PC-3 (cell line): ENCODE measurements at regions not wholly inside any gene's neighbourhood (a gene's known extent, or its start where the extent isn't known, plus 50 kb on each side); places are given as distances from the start of the nearest gene placed in this dataset.

Source experiments
- ATAC-seq: fragments of 200-7000 bp; cut with Tn5 transposase; 2 replicates; pipeline ENCODE4 v1.9.1; 2020; ENCODE audit warnings: mild to moderate bottlenecking, moderate library complexity
- BruUV-seq: library from RNA; stranded (reverse); fragments of 400-500 nt; replicated peaks from 2 replicates; lab custom pipeline; 2021; lab: Mats Ljungman, UMichigan
- CTCF ChIA-PET: fragments of 300-600 bp; sonication (Branson Sonifier 250); formaldehyde crosslinking; loops from one replicate; lab custom pipeline; 2022; ENCODE audit warnings: antibody characterized with exemption; lab: Charles Lee
- POLR2A ChIA-PET: fragments of 300-600 bp; sonication (Branson Sonifier 250); formaldehyde crosslinking; loops from one replicate; lab custom pipeline; 2022; ENCODE audit warnings: antibody characterized with exemption; ENCODE audit not compliant: unreplicated experiment; lab: Charles Lee
- DNase-seq: peaks from one replicate; pipeline ENCODE4 v3.0.0-alpha.2; 2015
- H2AFZ ChIP-seq: fragments of 300-600 bp; sonication (generic); 2 replicates; pipeline ENCODE4 v1.6.0; 2016; ENCODE audit warnings: antibody characterized with exemption, low read length
- H3F3A ChIP-seq: fragments of 300-600 bp; sonication (generic); one replicate; pipeline ENCODE4 v1.6.0; 2017; ENCODE audit warnings: antibody characterized with exemption, low read length, control low read depth, mild to moderate bottlenecking; ENCODE audit not compliant: unreplicated experiment
- H3K27ac ChIP-seq: fragments of 300-600 bp; sonication (generic); 2 replicates; pipeline ENCODE4 v1.5.1; 2016; ENCODE audit warnings: mild to moderate bottlenecking, low read length
- H3K27me3 ChIP-seq: fragments of 300-600 bp; sonication (generic); 2 replicates; pipeline ENCODE4 v1.6.1; 2016; ENCODE audit warnings: low read length, mixed read lengths
- H3K36me3 ChIP-seq: fragments of 300-600 bp; sonication (generic); 2 replicates; pipeline ENCODE4 v1.6.1; 2016; ENCODE audit warnings: low read depth, mixed run types, low read length, mixed read lengths
- H3K4me1 ChIP-seq: fragments of 300-600 bp; sonication (generic); 2 replicates; pipeline ENCODE4 v1.5.1; 2016; ENCODE audit warnings: low read length; ENCODE audit not compliant: insufficient read depth
- H3K4me2 ChIP-seq: fragments of 300-600 bp; sonication (generic); 2 replicates; pipeline ENCODE4 v1.6.0; 2016; ENCODE audit warnings: low read length
- H3K4me3 ChIP-seq: fragments of 300-600 bp; sonication (generic); 2 replicates; pipeline ENCODE4 v1.5.1; 2016; ENCODE audit warnings: mild to moderate bottlenecking, low read length, mixed read lengths
- H3K79me2 ChIP-seq: fragments of 300-600 bp; sonication (generic); 2 replicates; pipeline ENCODE4 v1.6.1; 2017; ENCODE audit warnings: low read length, mixed read lengths
- H3K9ac ChIP-seq: fragments of 300-600 bp; sonication (generic); 2 replicates; pipeline ENCODE4 v1.6.0; 2016; ENCODE audit warnings: mild to moderate bottlenecking, low read length
- H3K9me2 ChIP-seq: fragments of 300-600 bp; sonication (generic); replicated peaks from 2 replicates; pipeline ENCODE4 v1.6.1; 2016; ENCODE audit warnings: mixed run types, low read length, mixed read lengths
- H3K9me3 ChIP-seq: fragments of 300-600 bp; sonication (generic); 2 replicates; pipeline ENCODE4 v1.6.1; 2016; ENCODE audit warnings: low read length, mixed read lengths
- H4K20me1 ChIP-seq: fragments of 300-600 bp; sonication (generic); 2 replicates; pipeline ENCODE4 v1.6.1; 2016; ENCODE audit warnings: low read length, mixed read lengths
- CTCF ChIP-seq: fragments of 300-600 bp; sonication (generic); conservative IDR thresholded peaks from 2 replicates; pipeline ENCODE4 v1.5.1; 2017; ENCODE audit warnings: antibody characterized with exemption, low read depth, mild to moderate bottlenecking, low read length
- EZH2 ChIP-seq: fragments of 300-600 bp; sonication (generic); IDR thresholded peaks from one replicate; pipeline ENCODE4 v1.6.1; 2017; ENCODE audit warnings: antibody characterized with exemption, mild to moderate bottlenecking, low read length; ENCODE audit not compliant: unreplicated experiment
- EZH2phosphoT487 ChIP-seq: fragments of 300-600 bp; sonication (generic); IDR thresholded peaks from 2 replicates; pipeline ENCODE4 v1.6.1; 2018; ENCODE audit warnings: mild to moderate bottlenecking, antibody characterized with exemption, low read length, borderline replicate concordance
- intact Hi-C: fragments of 100-400 bp; cut with micrococcal nuclease; formaldehyde crosslinking; loops from 2 replicates; pipeline ENCODE4 v1.9.0; 2023

GRCh38 chr1:191977874-191978506 lies 180.3 kb upstream of the RGS18 start:
- H3K4me2 ChIP-seq, result no peak overlapping the region

GRCh38 chr1:191984856-191985255 lies 173.4 kb upstream of the RGS18 start:
- intact Hi-C loops, result no loop called here
- H3K4me1 ChIP-seq, result no peaks in the 10 kb centered on the region
- H3K9me2 ChIP-seq, result no peaks in the 10 kb centered on the region
- no peaks in the 10 kb centered on the region for H3K79me2 ChIP-seq
- ATAC-seq (no peak), DNase-seq (no peak)
- H3F3A ChIP-seq, result no peaks in the 10 kb centered on the region
- H3K27ac ChIP-seq, result no peak overlapping the region
- no peak for TF ChIP-seq CTCF
- TF ChIP-seq EZH2, result no peak
- TF ChIP-seq EZH2phosphoT487, result no peak
- H3K36me3 ChIP-seq, result no peaks in the 10 kb centered on the region
- no peaks in the 10 kb centered on the region for H4K20me1 ChIP-seq
- H3K4me3 ChIP-seq, result no peak overlapping the region
- POLR2A ChIA-PET, result no interaction called here
- no TSS peak for BruUV-seq
- CTCF ChIA-PET, result no interaction called here
- no peaks in the 10 kb centered on the region for H3K9me3 ChIP-seq
- H3K9ac ChIP-seq, result no peak overlapping the region
- H3K27me3 ChIP-seq, result no peaks in the 10 kb centered on the region
- no peak overlapping the region for H3K4me2 ChIP-seq
- no peak overlapping the region for H2AFZ ChIP-seq

More at GRCh38 chr1:191977874-191978506, 180.3 kb upstream of the RGS18 start:
- no peak overlapping the region for H2AFZ ChIP-seq
- H3K27ac ChIP-seq, result no peak overlapping the region
- H3K27me3 ChIP-seq, result no peaks in the 10 kb centered on the region
- no peaks in the 10 kb centered on the region for H4K20me1 ChIP-seq
- H3K36me3 ChIP-seq, result no peaks in the 10 kb centered on the region
- no peak overlapping the region for H3K4me3 ChIP-seq
- no peaks in the 10 kb centered on the region for H3F3A ChIP-seq
- DNase-seq (no peak), ATAC-seq (no peak)
- BruUV-seq, result no TSS peak
- no peaks in the 10 kb centered on the region for H3K9me2 ChIP-seq
- H3K9ac ChIP-seq, result no peak overlapping the region
- TF ChIP-seq EZH2 (no peak), EZH2phosphoT487 (no peak), CTCF (no peak)
- ChIA-PET CTCF (no interaction called here), POLR2A (no interaction called here)
- no peaks in the 10 kb centered on the region for H3K4me1 ChIP-seq
- H3K9me3 ChIP-seq, result no peaks in the 10 kb centered on the region
- intact Hi-C loops, result no loop called here
- no peaks in the 10 kb centered on the region for H3K79me2 ChIP-seq

GRCh38 chr1:191992118-191992517 lies 166.1 kb upstream of the RGS18 start:
- Histone ChIP-seq H3K27me3 (no peaks in the 10 kb centered on the region), H3F3A (no peaks in the 10 kb centered on the region), H3K79me2 (no peaks in the 10 kb centered on the region), H4K20me1 (no peaks in the 10 kb centered on the region), H3K9me2 (no peaks in the 10 kb centered on the region), H3K9me3 (no peaks in the 10 kb centered on the region), H3K4me3 (no peak overlapping the region), H3K9ac (no peak overlapping the region), H3K36me3 (no peaks in the 10 kb centered on the region), H3K27ac (no peak overlapping the region), H3K4me1 (no peaks in the 10 kb centered on the region), H2AFZ (no peak overlapping the region), H3K4me2 (no peak overlapping the region)
- intact Hi-C loops, result no loop called here
- ChIA-PET CTCF (no interaction called here), POLR2A (no interaction called here)
- TF ChIP-seq CTCF (no peak), EZH2phosphoT487 (no peak)
- DNase-seq, result no peak
- BruUV-seq, result no TSS peak
- ATAC-seq, result no peak
